HG02798 (cell line): ENCODE measurements at regions not wholly inside any gene's neighbourhood (a gene's known extent, or its start where the extent isn't known, plus 50 kb on each side); places are given as distances from the start of the nearest gene placed in this dataset.

Experiments used
- ATAC-seq: cut with Tn5 transposase; IDR thresholded peaks from one replicate; pipeline ENCODE4 v1.9.1; 2021; ENCODE audit warnings: mild to moderate bottlenecking; ENCODE audit not compliant: unreplicated experiment, poor library complexity

GRCh38 chr1:221175249-221175648 is 296.0 kb downstream of the HLX start:
- ATAC-seq, result no peak

GRCh38 chr1:221180704-221181368 is 301.6 kb downstream of the HLX start:
- ATAC-seq, result no peak

GRCh38 chr1:221182791-221183533 is 303.7 kb downstream of the HLX start:
- ATAC-seq, result no peak

GRCh38 chr1:221184131-221184794 is 305.0 kb downstream of the HLX start:
- ATAC-seq, result no peak

GRCh38 chr1:221187174-221187573 is 307.9 kb downstream of the HLX start:
- no peak for ATAC-seq

GRCh38 chr1:221188458-221188857 is 309.2 kb downstream of the HLX start:
- ATAC-seq, result no peak

- ATAC-seq, result no peak
These were observed 311.0 kb downstream of the HLX start for GRCh38 chr1:221190249-221190648.

GRCh38 chr1:221192055-221192454 is 312.8 kb downstream of the HLX start:
- ATAC-seq, result no peak

GRCh38 chr1:221200464-221200863 is 321.2 kb downstream of the HLX start:
- peak; percentile 57 for ATAC-seq

- ATAC-seq, result no peak
These were observed 322.5 kb downstream of the HLX start for GRCh38 chr1:221201773-221202172.

GRCh38 chr1:221203224-221204054 is 324.2 kb downstream of the HLX start:
- ATAC-seq, result peak; percentile 82

- ATAC-seq, result no peak
These were observed 325.0 kb downstream of the HLX start for GRCh38 chr1:221204055-221204833.

- no peak for ATAC-seq
These were observed 326.8 kb downstream of the HLX start for GRCh38 chr1:221206076-221206475.

- no peak for ATAC-seq
These were observed 333.7 kb downstream of the HLX start for GRCh38 chr1:221212926-221213325.

GRCh38 chr1:221217029-221217428 is 337.8 kb downstream of the HLX start:
- no peak for ATAC-seq

- ATAC-seq, result no peak
These were observed 344.0 kb downstream of the HLX start for GRCh38 chr1:221223281-221223680.

GRCh38 chr1:221227460-221227859 is 348.2 kb downstream of the HLX start:
- ATAC-seq, result no peak

- peak; percentile 51 for ATAC-seq
These were observed 348.7 kb downstream of the HLX start for GRCh38 chr1:221227872-221228337.

- no peak for ATAC-seq
These were observed 349.4 kb downstream of the HLX start for GRCh38 chr1:221228594-221228993.

GRCh38 chr1:221230605-221231004 is 351.4 kb downstream of the HLX start:
- ATAC-seq, result no peak
